ENCODE measurements at regions not wholly inside any gene's neighbourhood (a gene's known extent, or its start where the extent isn't known, plus 50 kb on each side); places are given as distances from the start of the nearest gene placed in this dataset.

GRCh38 chr2:6358546-6358945 lies 507.2 kb downstream of the CMPK2 start:
- WGBS (ENCODE audit: insufficient coverage, low coverage, low lambda C conversion rate, missing lambda C conversion rate) = 64% methylated on average over 5 of the region's 5 CpGs
- no peaks in the 10 kb centered on the region for H3K36me3 ChIP-seq
- TF ChIP-seq CTCF (IDR thresholded peaks at IDR 0.05) (no peak), POLR2A (IDR thresholded peaks at IDR 0.05) (no peak)
- DNase-seq (no peak), ATAC-seq (no peak)
- H3K27me3 ChIP-seq = no peaks in the 10 kb centered on the region
- H3K27ac ChIP-seq = no peak overlapping the region
- H3K4me3 ChIP-seq = no peak overlapping the region
- intact Hi-C loops (cut with DNase I) = loop anchor here (10.0 kb wide), 1 partner anchor 416 kb away; no protein-coding TSS in a partner anchor
- H3K4me1 ChIP-seq = no peaks in the 10 kb centered on the region
- no peaks in the 10 kb centered on the region for H3K9me3 ChIP-seq

GRCh38 chr2:6358985-6359384 lies 506.7 kb downstream of the CMPK2 start:
- Histone ChIP-seq H3K4me1 (no peaks in the 10 kb centered on the region), H3K4me3 (no peak overlapping the region), H3K36me3 (no peaks in the 10 kb centered on the region), H3K27me3 (no peaks in the 10 kb centered on the region), H3K27ac (no peak overlapping the region), H3K9me3 (no peaks in the 10 kb centered on the region)
- DNase-seq (no peak), ATAC-seq (no peak)
- TF ChIP-seq CTCF (IDR thresholded peaks at IDR 0.05) (no peak), POLR2A (IDR thresholded peaks at IDR 0.05) (no peak)
- WGBS (ENCODE audit: insufficient coverage, low coverage, low lambda C conversion rate, missing lambda C conversion rate) = 74% methylated on average over 5 of the region's 5 CpGs
- intact Hi-C loops (cut with DNase I) = loop anchor here (10.0 kb wide), 1 partner anchor 416 kb away; no protein-coding TSS in a partner anchor

GRCh38 chr2:6359964-6360363 lies 505.7 kb downstream of the CMPK2 start:
- no peak for ATAC-seq
- no peak for TF ChIP-seq CTCF (IDR thresholded peaks at IDR 0.05)
- TF ChIP-seq POLR2A (IDR thresholded peaks at IDR 0.05) = no peak
- Histone ChIP-seq H3K9me3 (no peaks in the 10 kb centered on the region), H3K36me3 (no peaks in the 10 kb centered on the region), H3K27me3 (no peaks in the 10 kb centered on the region), H3K4me3 (no peak overlapping the region), H3K27ac (no peak overlapping the region), H3K4me1 (no peaks in the 10 kb centered on the region)
- no peak for DNase-seq
- intact Hi-C loops (cut with DNase I) = loop anchor here (10.0 kb wide), 1 partner anchor 415 kb away; no protein-coding TSS in a partner anchor
- WGBS (ENCODE audit: insufficient coverage, low coverage, low lambda C conversion rate, missing lambda C conversion rate) = 23% methylated on average over 5 of the region's 5 CpGs

GRCh38 chr2:6362671-6363450 lies 502.8 kb downstream of the CMPK2 start:
- no peaks in the 10 kb centered on the region for H3K4me1 ChIP-seq
- H3K27me3 ChIP-seq = no peaks in the 10 kb centered on the region
- H3K9me3 ChIP-seq = no peaks in the 10 kb centered on the region
- ATAC-seq (no peak), DNase-seq (no peak)
- TF ChIP-seq CTCF (IDR thresholded peaks at IDR 0.05) (no peak), POLR2A (IDR thresholded peaks at IDR 0.05) (no peak)
- WGBS (ENCODE audit: insufficient coverage, low coverage, low lambda C conversion rate, missing lambda C conversion rate) = 52% methylated on average over 11 of the region's 11 CpGs
- no peak overlapping the region for H3K27ac ChIP-seq
- intact Hi-C loops (cut with DNase I) = no loop called here
- no peaks in the 10 kb centered on the region for H3K36me3 ChIP-seq
- no peak overlapping the region for H3K4me3 ChIP-seq

Data from right lobe of liver (tissue), 6 donors.